DMS153 (cell line): ENCODE measurements at regions not wholly inside any gene's neighbourhood (a gene's known extent, or its start where the extent isn't known, plus 50 kb on each side); places are given as distances from the start of the nearest gene placed in this dataset.
"Not testable (repeated sequence)": the region's sequence is repeated elsewhere in the genome, so short reads cannot be mapped to it uniquely, and the experiment has no call there.

ENCODE experiments used
- DNase-seq: peaks from one replicate; lab custom pipeline; 2025; lab: John Stamatoyannopoulos, UW

GRCh38 chr20:12458241-12458640, 540.5 kb downstream of the BTBD3 start:
- no peak for DNase-seq

GRCh38 chr20:12464036-12464435, 544.7 kb upstream of the SPTLC3 start:
- no peak for DNase-seq

- DNase-seq, result peak; percentile 60
These were observed 541.9 kb upstream of the SPTLC3 start for GRCh38 chr20:12466915-12467314.

GRCh38 chr20:12467758-12468157, 541.0 kb upstream of the SPTLC3 start:
- DNase-seq, result peak; percentile 83

- no peak for DNase-seq
These were observed 526.1 kb upstream of the SPTLC3 start for GRCh38 chr20:12482661-12483060.

- DNase-seq, result no peak
These were observed 506.3 kb upstream of the SPTLC3 start for GRCh38 chr20:12502443-12502842.

- no peak for DNase-seq
These were observed 504.0 kb upstream of the SPTLC3 start for GRCh38 chr20:12504779-12505178.

- DNase-seq, result no peak
These were observed 497.3 kb upstream of the SPTLC3 start for GRCh38 chr20:12511499-12511898.

GRCh38 chr20:12512755-12513154, 496.0 kb upstream of the SPTLC3 start:
- no peak for DNase-seq

GRCh38 chr20:12528104-12528503, 480.7 kb upstream of the SPTLC3 start:
- no peak for DNase-seq

GRCh38 chr20:12528591-12529041, 480.2 kb upstream of the SPTLC3 start:
- no peak for DNase-seq

- DNase-seq, result no peak
These were observed 477.1 kb upstream of the SPTLC3 start for GRCh38 chr20:12531626-12532025.

GRCh38 chr20:12535316-12535715, 473.5 kb upstream of the SPTLC3 start:
- peak; percentile 62 for DNase-seq

GRCh38 chr20:12535770-12536169, 473.0 kb upstream of the SPTLC3 start:
- DNase-seq, result no peak

- DNase-seq, result peak; percentile 52
These were observed 454.3 kb upstream of the SPTLC3 start for GRCh38 chr20:12554426-12554825.

- no peak for DNase-seq
These were observed 453.4 kb upstream of the SPTLC3 start for GRCh38 chr20:12555369-12555768.

GRCh38 chr20:12555849-12556248, 452.9 kb upstream of the SPTLC3 start:
- not testable (repeated sequence) for DNase-seq

- no peak for DNase-seq
These were observed 451.5 kb upstream of the SPTLC3 start for GRCh38 chr20:12557224-12557623.

GRCh38 chr20:12564979-12565378, 443.8 kb upstream of the SPTLC3 start:
- no peak for DNase-seq

- DNase-seq, result no peak
These were observed 442.2 kb upstream of the SPTLC3 start for GRCh38 chr20:12566596-12566995.

- DNase-seq, result peak; percentile 68
These were observed 438.4 kb upstream of the SPTLC3 start for GRCh38 chr20:12570371-12570770.

GRCh38 chr20:12573442-12573841, 435.3 kb upstream of the SPTLC3 start:
- DNase-seq, result no peak

GRCh38 chr20:12575352-12576095, 433.2 kb upstream of the SPTLC3 start:
- no peak for DNase-seq

GRCh38 chr20:12577213-12577612, 431.6 kb upstream of the SPTLC3 start:
- no peak for DNase-seq
